ENCODE measurements at regions not wholly inside any gene's neighbourhood (a gene's known extent, or its start where the extent isn't known, plus 50 kb on each side); places are given as distances from the start of the nearest gene placed in this dataset.

- Histone ChIP-seq H4K20me1 (no peaks in the 10 kb centered on the region), H3K9ac (no peak overlapping the region), H3K36me3 (no peaks in the 10 kb centered on the region), H3K4me1 (no peaks in the 10 kb centered on the region), H3K27me3 (no peaks in the 10 kb centered on the region), H3K4me2 (no peak overlapping the region), H3K4me3 (no peak overlapping the region), H3K9me3 (no peaks in the 10 kb centered on the region), H3K27ac (no peak overlapping the region)
- no peak for TF ChIP-seq Cebpa-rat (IDR thresholded peaks at IDR 0.05)
Observed at GRCh38 chr11:112719736-112720525, 241.3 kb upstream of the NCAM1 start.

DNA sequence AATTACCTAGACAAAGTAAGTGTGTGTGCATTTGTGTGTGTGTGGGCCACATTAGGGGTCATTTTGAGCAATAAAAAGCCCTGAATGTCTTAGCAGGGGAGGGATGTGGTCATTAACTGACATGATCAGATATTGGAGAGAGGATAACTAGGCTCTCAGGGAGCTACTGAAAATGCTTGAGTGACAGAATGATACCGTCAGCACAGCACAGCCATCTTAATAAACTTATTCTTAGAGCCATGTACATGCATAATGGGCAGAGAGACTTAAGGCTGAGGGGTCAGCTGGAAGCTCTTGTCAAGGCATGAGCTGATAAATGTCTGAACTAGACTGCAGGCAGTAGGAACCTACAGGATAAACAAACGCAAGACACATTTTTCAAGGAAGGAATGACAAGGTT lies 239.1 kb upstream of the NCAM1 start:
- no peaks in the 10 kb centered on the region for H3K9me3 ChIP-seq
- no peaks in the 10 kb centered on the region for H3K36me3 ChIP-seq
- H3K4me3 ChIP-seq = no peak overlapping the region
- no peaks in the 10 kb centered on the region for H3K4me1 ChIP-seq
- H4K20me1 ChIP-seq = no peaks in the 10 kb centered on the region
- no peak overlapping the region for H3K4me2 ChIP-seq
- H3K27ac ChIP-seq = no peak overlapping the region
- no peak for TF ChIP-seq Cebpa-rat (IDR thresholded peaks at IDR 0.05)
- no peak overlapping the region for H3K9ac ChIP-seq
- H3K27me3 ChIP-seq = no peaks in the 10 kb centered on the region

- H3K4me2 ChIP-seq = no peak overlapping the region
- H3K9me3 ChIP-seq = no peaks in the 10 kb centered on the region
- H3K4me3 ChIP-seq = no peak overlapping the region
- no peaks in the 10 kb centered on the region for H3K36me3 ChIP-seq
- H4K20me1 ChIP-seq = no peaks in the 10 kb centered on the region
- no peak overlapping the region for H3K9ac ChIP-seq
- H3K27ac ChIP-seq = no peak overlapping the region
- H3K4me1 ChIP-seq = no peaks in the 10 kb centered on the region
- TF ChIP-seq Cebpa-rat (IDR thresholded peaks at IDR 0.05) = no peak
- no peaks in the 10 kb centered on the region for H3K27me3 ChIP-seq
Observed at GRCh38 chr11:112722876-112723275, 238.3 kb upstream of the NCAM1 start.

DNA sequence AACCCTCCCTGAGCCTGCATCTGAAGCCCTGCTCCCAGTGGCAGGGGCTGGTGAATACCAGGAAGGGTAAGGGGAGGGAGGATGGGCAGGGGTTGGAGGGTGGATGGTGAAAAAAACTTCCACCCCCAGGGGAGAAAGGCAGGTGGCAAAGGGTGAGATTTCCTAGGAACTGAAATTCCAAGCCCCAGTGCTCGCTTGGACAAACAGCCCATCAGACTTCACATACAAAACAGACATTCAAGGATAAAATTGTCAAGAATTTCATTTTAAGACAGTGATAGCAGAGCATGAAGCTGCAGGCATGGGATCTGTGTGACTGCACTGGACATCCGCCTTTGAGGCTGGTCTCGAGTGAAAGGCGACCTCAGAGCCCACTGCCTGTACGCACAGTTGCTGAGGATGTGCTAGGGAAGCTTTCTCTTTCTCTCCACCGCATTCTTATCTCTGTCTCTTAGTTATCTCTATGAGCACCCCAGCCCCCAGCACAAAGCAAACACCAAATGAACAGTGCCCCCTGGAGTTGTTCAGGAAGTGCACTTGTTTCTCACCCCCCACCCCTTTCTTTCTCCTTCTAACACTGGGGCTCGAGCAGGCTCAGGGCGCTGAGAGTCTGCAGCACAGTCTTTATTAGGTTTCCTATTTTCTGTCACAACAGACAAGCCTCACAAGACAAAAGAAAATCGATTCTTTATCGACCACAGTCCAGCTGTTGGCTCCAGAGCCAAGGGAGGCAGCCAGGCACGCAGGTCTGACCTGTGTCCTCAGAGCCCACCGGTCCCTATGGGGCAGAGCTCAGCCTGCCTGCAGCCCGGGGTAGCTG lies 237.3 kb upstream of the NCAM1 start:
- H3K9ac ChIP-seq = no peak overlapping the region
- H3K27me3 ChIP-seq = no peaks in the 10 kb centered on the region
- H3K4me1 ChIP-seq = no peaks in the 10 kb centered on the region
- no peaks in the 10 kb centered on the region for H3K36me3 ChIP-seq
- no peaks in the 10 kb centered on the region for H3K9me3 ChIP-seq
- no peak overlapping the region for H3K27ac ChIP-seq
- no peak overlapping the region for H3K4me3 ChIP-seq
- no peak overlapping the region for H3K4me2 ChIP-seq
- H4K20me1 ChIP-seq = no peaks in the 10 kb centered on the region
- TF ChIP-seq Cebpa-rat (IDR thresholded peaks at IDR 0.05) = no peak

- Histone ChIP-seq H3K36me3 (no peaks in the 10 kb centered on the region), H4K20me1 (no peaks in the 10 kb centered on the region), H3K4me2 (no peak overlapping the region), H3K9me3 (no peaks in the 10 kb centered on the region), H3K4me3 (no peak overlapping the region), H3K4me1 (no peaks in the 10 kb centered on the region), H3K27me3 (no peaks in the 10 kb centered on the region), H3K27ac (no peak overlapping the region), H3K9ac (no peak overlapping the region)
- no peak for TF ChIP-seq Cebpa-rat (IDR thresholded peaks at IDR 0.05)
Observed at GRCh38 chr11:112724496-112724790, 236.8 kb upstream of the NCAM1 start.

DNA sequence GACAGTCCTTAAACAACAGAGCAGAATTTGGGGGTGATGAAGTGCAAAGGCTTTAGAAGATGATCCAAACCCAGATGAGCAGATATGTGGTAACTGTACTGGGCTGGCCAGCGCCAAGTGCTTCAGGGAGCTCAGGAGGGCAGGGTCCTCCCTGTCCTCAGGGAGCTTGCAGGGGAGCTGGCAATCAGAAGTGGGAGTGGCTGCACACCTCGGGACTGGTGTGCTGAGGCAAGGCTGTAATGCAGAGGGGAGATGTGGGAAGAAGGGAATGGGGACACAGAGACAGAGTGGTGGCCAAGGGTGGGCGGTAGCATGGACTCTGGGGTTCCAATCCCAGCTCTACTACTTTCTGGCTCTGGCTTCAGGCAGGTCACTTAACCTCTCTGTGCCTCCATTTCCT lies 235.6 kb upstream of the NCAM1 start:
- Histone ChIP-seq H3K4me3 (no peak overlapping the region), H3K4me2 (no peak overlapping the region), H3K27me3 (no peaks in the 10 kb centered on the region), H4K20me1 (no peaks in the 10 kb centered on the region), H3K9ac (no peak overlapping the region), H3K36me3 (no peaks in the 10 kb centered on the region), H3K9me3 (no peaks in the 10 kb centered on the region), H3K27ac (no peak overlapping the region), H3K4me1 (no peaks in the 10 kb centered on the region)
- no peak for TF ChIP-seq Cebpa-rat (IDR thresholded peaks at IDR 0.05)

DNA sequence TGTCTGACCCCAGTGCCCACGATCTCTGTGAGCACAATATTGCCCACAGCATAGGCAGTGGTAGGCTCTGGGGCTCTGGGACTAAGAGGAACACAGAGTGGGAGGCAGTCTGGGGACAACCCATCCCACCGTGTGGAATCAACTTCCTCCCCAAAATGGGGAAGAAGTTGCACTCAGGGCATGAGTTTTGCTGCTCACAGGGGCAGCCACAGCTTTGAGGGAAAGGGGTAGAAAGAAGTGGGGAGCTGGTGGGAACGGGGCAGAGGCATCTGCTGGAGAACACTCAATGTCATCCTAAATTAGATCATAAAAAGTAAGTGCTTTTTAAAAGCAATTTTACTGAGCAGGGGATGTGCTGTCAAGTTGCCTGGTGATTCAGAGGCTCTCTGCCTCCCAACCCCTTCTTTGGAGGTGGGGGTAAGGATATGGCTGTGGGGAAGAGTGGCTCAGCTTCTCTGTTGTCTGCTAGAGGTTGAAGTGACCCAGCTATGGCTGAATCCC lies 233.8 kb upstream of the NCAM1 start:
- H4K20me1 ChIP-seq = no peaks in the 10 kb centered on the region
- H3K9me3 ChIP-seq = no peaks in the 10 kb centered on the region
- no peaks in the 10 kb centered on the region for H3K4me1 ChIP-seq
- TF ChIP-seq Cebpa-rat (IDR thresholded peaks at IDR 0.05) = no peak
- H3K27ac ChIP-seq = no peak overlapping the region
- H3K4me2 ChIP-seq = no peak overlapping the region
- no peaks in the 10 kb centered on the region for H3K36me3 ChIP-seq
- H3K4me3 ChIP-seq = no peak overlapping the region
- no peak overlapping the region for H3K9ac ChIP-seq
- no peaks in the 10 kb centered on the region for H3K27me3 ChIP-seq

DNA sequence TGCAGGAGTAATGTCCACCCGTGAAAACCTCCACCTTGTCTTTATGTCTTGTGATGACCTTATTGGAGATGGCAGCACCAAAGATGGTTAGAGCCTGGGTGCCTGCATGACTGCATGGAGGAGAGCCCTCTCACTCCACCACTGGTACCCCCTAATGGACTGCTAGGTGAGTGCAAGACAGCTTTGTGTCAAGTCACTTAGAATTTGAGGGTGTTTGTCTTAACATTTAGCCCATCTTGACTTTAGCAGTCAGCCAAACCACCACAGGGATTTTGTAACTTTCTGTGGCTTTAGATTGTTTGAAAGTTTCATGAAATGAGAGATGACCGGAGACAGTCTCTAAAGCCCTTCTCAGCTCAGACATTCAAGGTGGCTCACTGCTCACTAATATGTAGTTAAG lies 232.9 kb upstream of the NCAM1 start:
- Histone ChIP-seq H3K9me3 (no peaks in the 10 kb centered on the region), H3K36me3 (no peaks in the 10 kb centered on the region), H3K4me1 (no peaks in the 10 kb centered on the region), H3K9ac (no peak overlapping the region), H3K27ac (no peak overlapping the region), H4K20me1 (no peaks in the 10 kb centered on the region), H3K4me3 (no peak overlapping the region), H3K4me2 (no peak overlapping the region), H3K27me3 (no peaks in the 10 kb centered on the region)
- TF ChIP-seq Cebpa-rat (IDR thresholded peaks at IDR 0.05) = no peak

- TF ChIP-seq Cebpa-rat (IDR thresholded peaks at IDR 0.05) = no peak
- H3K27ac ChIP-seq = no peak overlapping the region
- H3K9ac ChIP-seq = no peak overlapping the region
- H3K27me3 ChIP-seq = no peaks in the 10 kb centered on the region
- H3K9me3 ChIP-seq = no peaks in the 10 kb centered on the region
- no peaks in the 10 kb centered on the region for H4K20me1 ChIP-seq
- no peaks in the 10 kb centered on the region for H3K36me3 ChIP-seq
- H3K4me2 ChIP-seq = no peak overlapping the region
- H3K4me1 ChIP-seq = no peaks in the 10 kb centered on the region
- no peak overlapping the region for H3K4me3 ChIP-seq
Observed at GRCh38 chr11:112728716-112729115, 232.5 kb upstream of the NCAM1 start.

- no peaks in the 10 kb centered on the region for H3K4me1 ChIP-seq
- no peaks in the 10 kb centered on the region for H3K9me3 ChIP-seq
- no peak overlapping the region for H3K27ac ChIP-seq
- no peaks in the 10 kb centered on the region for H4K20me1 ChIP-seq
- no peak overlapping the region for H3K9ac ChIP-seq
- no peaks in the 10 kb centered on the region for H3K27me3 ChIP-seq
- no peak overlapping the region for H3K4me3 ChIP-seq
- H3K36me3 ChIP-seq = no peaks in the 10 kb centered on the region
- TF ChIP-seq Cebpa-rat (IDR thresholded peaks at IDR 0.05) = no peak
- H3K4me2 ChIP-seq = no peak overlapping the region
Observed at GRCh38 chr11:112730591-112730990, 230.6 kb upstream of the NCAM1 start.

Data from BLaER1 (cell line).